Activated effector memory CD4-positive, alpha-beta T cell treated with Interleukin-2 at 50 U/mL for 16 hours (primary cell): ENCODE measurements at regions not wholly inside any gene's neighbourhood (a gene's known extent, or its start where the extent isn't known, plus 50 kb on each side); places are given as distances from the start of the nearest gene placed in this dataset.

Experiments used
- DNase-seq: peaks from one replicate; pipeline ENCODE4 v3.0.0-alpha.2; 2020

- no peak for DNase-seq
Observed at GRCh38 chr14:104359301-104359968, 220.1 kb upstream of the C14orf180 start.

GRCh38 chr14:104359969-104360442 lies 219.6 kb upstream of the C14orf180 start:
- DNase-seq = no peak

GRCh38 chr14:104360501-104360900 lies 219.1 kb upstream of the C14orf180 start:
- DNase-seq = no peak

- no peak for DNase-seq
Observed at GRCh38 chr14:104361101-104361591, 218.4 kb upstream of the C14orf180 start.

DNA sequence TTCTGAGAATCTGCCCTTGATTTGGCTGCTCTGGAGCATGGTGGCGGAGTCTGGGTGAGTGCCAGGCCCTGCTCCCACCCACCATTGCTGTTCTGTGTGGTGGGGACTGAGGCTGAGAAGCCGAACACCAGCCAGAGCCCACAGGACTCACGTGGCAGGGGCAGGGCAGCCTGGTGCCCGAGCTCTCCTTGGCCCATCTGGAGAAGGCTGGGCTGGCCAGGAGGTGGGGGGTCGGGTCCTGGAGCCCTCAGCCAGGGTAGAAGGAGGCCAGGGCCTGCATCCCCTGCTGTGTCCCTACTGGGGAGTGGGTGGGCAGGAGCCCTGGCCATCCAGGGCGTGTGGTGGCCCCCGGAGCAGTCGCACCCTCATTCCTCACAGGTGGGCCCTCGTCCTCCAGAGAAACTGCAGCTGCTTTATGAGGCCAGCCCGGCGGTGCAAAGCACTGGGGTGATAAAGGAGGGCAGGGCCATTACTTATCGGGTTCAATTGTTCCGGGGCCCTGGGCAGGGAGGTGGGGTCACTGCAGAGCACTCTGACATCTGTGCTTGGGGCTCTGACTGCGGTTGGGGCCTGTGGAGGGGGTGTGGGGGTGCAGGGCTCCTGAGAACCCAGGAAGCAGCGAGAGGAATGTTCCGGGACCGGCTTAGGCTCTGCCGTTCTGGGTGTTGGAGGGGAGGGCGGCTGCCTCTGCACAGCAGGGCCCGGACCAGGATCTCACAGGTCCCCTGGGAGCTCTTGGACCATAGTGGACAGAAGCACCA lies 217.5 kb upstream of the C14orf180 start:
- no peak for DNase-seq

DNA sequence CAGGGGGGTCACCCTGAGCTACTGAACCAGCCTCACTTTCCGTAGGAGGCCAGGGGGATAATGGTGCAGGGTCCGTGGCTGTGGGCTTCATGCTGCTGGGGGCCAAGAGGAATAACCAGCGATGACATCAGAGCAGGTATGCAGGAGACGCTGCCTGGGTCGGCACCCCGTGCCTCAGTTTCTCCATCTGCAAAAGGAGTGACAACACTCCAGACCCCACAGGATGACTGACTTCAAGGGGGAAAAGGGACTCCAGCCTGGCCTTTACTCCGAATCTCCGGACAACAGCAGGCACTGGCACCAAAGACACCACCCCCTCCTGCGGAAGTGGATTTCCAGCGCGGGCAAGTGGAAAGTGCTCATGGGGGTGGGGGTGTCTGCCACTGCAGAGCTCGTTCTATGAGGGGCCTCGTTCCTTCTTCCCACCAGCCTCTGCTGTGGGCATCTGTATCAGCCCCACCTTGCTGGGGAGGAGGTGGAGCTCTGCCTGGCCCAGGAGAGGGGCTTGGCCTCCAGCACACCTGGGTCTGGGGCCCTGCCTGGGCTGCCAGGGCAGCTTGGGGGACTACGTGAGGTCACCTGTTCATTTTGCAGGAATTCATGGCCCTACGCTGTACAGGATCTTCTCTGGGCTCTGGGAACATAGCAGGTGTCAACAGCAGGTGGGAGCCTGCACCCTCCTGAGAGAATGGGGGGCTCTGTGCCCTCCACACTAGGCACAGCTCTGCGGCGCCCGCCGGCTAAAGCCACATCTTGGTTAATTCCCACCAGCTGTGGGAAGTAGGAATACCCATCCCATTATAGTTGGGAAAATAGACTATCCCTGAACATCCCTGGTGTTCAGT lies 216.6 kb upstream of the C14orf180 start:
- DNase-seq = no peak

DNA sequence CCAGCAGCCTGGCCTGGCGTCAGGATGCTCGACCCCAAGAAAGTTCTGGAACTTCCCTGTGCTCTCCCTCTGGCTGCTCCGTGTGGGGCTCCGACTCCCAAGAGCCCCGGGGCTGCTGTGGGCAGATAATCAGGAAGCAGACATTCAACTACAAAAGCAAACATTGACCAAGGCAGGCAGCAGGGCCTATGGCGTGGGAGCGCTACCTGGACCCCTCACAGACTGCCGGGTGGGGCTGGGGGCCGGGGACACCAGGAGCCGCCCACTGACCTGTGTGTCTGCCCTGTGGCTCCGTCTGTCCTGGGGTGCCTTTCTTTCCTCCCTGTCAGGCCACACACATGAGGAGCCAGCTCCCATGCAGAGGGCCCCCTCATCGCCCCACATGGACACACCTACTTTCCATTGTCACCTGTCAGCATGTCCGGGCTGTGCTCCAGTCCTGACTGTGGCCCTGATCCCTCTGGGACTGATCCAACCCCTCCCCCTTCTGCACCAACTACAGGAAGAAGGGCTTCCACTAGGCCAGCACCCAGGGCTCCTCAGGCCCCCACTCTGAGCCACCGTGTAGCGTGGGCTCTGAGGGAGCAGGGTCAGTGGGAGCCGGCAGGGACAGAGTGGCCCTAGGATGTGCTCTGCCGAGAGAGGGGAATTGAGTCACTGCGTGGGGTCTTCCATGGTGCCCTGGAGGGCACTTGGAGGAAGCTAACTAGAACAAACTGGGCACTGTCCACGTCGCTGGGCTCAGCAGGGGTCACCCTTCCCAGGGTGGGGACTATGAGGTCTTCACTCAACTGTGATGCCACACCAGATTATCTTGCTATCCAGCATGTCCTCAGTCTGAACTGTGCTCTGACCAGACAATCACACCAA lies 215.4 kb upstream of the C14orf180 start:
- DNase-seq = no peak

DNA sequence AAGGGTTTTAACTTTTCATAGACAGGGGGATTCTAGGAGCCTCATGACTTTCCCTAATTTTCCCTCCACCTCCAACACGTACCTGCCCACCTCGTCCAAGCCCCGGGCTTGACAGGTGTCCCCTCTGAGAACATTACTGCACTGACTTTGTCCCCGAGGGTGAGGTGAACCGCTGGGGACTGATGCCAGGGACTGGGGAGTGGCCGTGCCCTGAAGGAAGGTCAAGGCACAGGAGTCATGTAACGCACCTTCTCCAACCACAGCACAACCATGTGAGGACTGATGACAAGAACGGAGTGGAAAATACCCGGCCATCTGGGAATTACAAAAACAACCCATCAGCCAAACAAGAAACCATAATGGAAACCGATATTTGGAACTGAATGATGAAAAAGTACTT lies 214.7 kb upstream of the C14orf180 start:
- no peak for DNase-seq

GRCh38 chr14:104366931-104367865 lies 212.4 kb upstream of the C14orf180 start:
- DNase-seq = no peak

DNA sequence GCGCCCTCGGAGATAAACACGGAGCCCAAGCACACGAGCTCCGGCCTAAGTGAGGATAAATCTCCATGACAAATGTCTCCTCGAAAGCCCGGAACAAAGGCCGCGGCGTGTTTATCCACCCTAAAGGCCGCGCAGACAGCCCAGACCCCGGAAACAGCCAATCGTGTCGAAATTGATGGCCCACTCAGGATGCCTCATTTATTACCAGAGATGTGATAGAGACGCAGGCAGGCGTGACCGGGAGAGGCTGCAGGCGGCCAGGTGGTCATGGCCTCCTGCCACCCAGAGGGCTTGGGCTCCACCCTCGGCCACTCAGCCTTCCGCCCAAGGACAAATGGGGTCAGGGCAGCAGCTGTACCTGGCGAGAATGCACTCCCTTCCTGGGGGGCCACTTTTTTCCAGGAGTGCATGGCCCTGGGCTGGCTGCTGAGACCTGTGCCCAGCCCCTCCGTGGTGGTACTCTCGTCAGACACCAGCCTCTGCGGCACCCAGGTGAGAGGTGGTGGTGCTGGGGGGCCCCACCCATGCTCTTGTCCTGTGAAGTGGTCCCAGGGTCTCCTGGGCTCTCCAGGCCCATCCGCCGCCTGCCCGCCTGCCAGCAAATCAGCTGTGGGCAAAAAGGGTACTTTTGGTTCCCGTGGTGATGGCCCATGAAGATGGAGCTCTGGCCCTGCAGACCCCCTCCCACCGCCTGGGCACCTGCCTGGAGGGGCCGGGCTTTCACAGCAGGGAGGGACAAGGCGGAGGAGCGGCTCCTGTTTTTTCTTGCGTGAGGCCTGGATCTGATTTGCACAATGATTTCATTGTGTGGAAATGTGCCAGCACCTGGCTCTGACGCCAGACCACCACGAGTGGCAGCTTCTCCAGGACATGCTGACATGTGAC lies 211.5 kb upstream of the C14orf180 start:
- no peak for DNase-seq

- no peak for DNase-seq
Observed at GRCh38 chr14:104368751-104369100, 210.8 kb upstream of the C14orf180 start.

- no peak for DNase-seq
Observed at GRCh38 chr14:104369208-104369607, 210.4 kb upstream of the C14orf180 start.

DNA sequence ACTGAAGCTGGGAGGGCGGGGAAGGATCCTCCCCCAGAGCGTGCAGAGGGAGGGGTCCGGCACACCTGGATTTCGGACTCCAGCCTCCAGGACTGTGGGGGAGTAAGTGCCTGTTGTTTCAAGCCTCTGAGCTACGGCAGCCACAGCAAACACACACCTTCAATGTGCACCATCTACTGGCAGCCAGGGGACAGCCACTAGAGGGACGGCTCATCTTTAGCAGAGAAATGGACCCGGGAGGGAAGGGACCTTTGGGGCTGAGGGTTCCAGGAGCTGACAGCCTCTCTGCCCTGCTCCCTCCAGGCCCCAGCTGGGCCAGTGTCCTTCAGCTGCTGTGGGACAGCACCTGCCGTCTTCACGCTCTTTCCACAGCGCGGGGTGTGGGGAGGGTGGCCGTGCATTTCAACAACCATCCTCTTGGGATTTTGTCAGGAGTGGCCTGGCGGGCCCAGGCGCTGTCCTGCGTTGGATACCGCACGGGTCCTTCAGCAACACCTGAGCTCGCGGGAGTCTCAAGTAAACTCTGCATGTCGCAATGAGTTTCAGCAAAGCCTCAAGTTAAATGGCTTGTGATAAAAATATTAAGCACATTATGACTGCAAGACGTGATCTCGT lies 209.2 kb upstream of the C14orf180 start:
- DNase-seq = no peak

DNA sequence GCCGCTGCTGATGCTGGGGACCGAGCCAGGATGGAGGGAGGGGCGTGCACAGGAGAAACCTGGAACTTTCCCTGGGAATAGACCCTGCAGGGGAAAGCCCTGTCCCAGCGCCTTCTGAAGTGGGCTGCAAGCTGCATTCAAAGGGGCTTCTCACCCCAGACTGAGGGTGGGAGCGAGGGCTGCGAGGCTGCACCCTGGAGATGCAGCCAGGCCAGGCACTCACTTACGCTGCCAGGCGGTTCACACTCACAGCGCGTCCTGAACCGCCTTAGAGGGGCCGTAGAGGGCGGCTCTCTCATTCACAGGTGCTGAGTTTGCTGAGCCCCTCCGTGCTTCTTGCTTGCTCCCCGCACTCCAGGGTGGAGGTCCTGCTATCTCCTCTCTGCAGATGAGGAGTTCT lies 208.5 kb upstream of the C14orf180 start:
- DNase-seq = no peak

- DNase-seq = no peak
Observed at GRCh38 chr14:104371917-104372316, 207.6 kb upstream of the C14orf180 start.

DNA sequence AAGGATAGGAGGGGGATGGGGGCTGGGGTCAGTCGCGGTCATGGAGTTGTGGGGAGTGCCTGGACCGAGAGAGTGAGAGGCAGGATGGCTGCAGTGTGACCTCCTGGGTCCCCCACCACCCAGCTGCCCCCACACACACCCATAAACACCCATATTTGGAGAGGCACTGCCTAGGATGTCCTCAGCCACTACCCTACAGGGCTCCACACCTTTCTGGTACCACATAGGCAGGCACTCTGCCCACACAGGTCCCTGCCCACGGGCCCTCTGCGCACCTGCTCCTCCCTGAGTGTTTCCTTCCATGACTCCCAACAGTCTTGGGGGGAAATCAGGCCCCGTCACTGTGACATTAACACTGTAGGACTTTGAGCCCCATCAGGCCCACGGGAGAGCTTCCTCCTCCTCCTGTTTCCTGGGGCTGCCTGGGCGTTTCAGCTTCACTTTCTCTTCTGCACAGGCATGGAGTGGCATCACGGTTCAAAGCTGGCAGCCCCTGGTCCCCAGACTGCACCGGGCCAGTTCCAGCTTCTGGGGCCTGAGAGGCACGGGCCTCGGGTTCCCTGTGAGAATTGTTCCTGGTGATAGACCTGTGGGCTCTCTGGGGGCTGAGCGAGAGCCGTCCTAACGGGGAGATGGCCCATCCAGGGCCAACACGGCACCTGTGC lies 207.0 kb upstream of the C14orf180 start:
- no peak for DNase-seq

DNA sequence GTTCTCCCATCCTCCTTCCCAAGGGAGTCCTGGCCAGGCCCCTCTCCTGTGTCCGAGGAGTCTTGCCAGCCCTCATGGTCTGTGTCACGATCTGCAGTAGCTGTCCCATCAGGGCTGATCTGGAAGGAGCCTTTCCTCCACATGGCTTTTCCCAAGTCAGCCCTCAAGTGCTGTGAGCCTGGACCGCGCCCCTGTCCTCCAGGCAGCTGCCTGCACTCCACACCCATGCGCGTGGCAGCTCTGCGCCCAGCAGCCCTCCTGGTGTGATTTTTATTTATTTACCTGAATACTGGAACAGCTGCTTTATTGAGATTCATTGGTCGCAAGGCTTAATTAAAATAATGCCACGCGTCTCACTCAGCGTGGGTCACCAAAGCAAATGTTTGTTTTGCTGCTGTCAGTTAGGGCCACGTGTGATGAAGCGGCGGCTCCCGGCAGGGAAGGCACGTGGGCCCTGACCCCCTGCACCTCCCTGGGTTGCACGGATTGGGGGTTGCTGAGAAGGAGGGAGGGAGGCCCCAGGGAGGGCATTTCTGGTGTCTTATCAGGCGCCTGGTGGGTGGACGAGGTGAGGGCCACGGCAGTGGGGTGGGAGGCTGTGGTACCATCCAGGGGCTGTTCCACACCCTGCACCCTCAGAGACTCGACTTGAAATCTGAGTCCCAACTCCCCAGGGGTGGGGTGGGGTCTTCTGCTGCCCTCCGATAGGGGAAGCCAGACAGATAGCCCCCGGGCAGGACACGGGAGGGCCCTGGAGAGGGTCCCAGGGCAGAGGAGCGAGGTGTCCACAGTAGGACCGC lies 206.3 kb upstream of the C14orf180 start:
- no peak for DNase-seq
